ENCODE measurements at regions not wholly inside any gene's neighbourhood (a gene's known extent, or its start where the extent isn't known, plus 50 kb on each side); places are given as distances from the start of the nearest gene placed in this dataset.

GRCh38 chr2:15721411-15722067 lies 129.9 kb downstream of the DDX1 start:
- DNase-seq (ENCODE audit: extremely low spot score) = no peak
- TF ChIP-seq CTCF (IDR thresholded peaks at IDR 0.05) (no peak), EP300 (IDR thresholded peaks at IDR 0.05) (no peak), POLR2AphosphoS5 (IDR thresholded peaks at IDR 0.05) (no peak), POLR2A (IDR thresholded peaks at IDR 0.05; ENCODE audit: low read depth) (no peak)
- Histone ChIP-seq H3K4me3 (no peak overlapping the region), H3K9me3 (no peaks in the 10 kb centered on the region), H3K4me1 (no peaks in the 10 kb centered on the region), H3K27ac (replicated peaks in 1 of 4) (no peak overlapping the region), H3K27me3 (no peaks in the 10 kb centered on the region), H3K36me3 (no peaks in the 10 kb centered on the region)
- whole genome bisulfite sequencing = 82% methylated on average over 8 of the region's 10 CpGs
- intact Hi-C loops (cut with DNase I) = no loop called here

- Histone ChIP-seq H3K36me3 (no peaks in the 10 kb centered on the region), H3K27me3 (no peaks in the 10 kb centered on the region), H3K9me3 (no peaks in the 10 kb centered on the region), H3K4me3 (no peak overlapping the region), H3K4me1 (no peaks in the 10 kb centered on the region), H3K27ac (replicated peaks in 1 of 4) (no peak overlapping the region)
- intact Hi-C loops (cut with DNase I) = no loop called here
- TF ChIP-seq POLR2AphosphoS5 (IDR thresholded peaks at IDR 0.05) = no peak
- TF ChIP-seq CTCF (IDR thresholded peaks at IDR 0.05) = no peak
- no peak for TF ChIP-seq POLR2A (IDR thresholded peaks at IDR 0.05; ENCODE audit: low read depth)
- TF ChIP-seq EP300 (IDR thresholded peaks at IDR 0.05) = no peak
- WGBS = 90% methylated on average over 3 of the region's 3 CpGs
- no peak for DNase-seq (ENCODE audit: extremely low spot score)
Measured at GRCh38 chr2:15722980-15723379, 131.3 kb downstream of the DDX1 start.

GRCh38 chr2:15724235-15724634 lies 132.6 kb downstream of the DDX1 start:
- Histone ChIP-seq H3K27me3 (no peaks in the 10 kb centered on the region), H3K4me3 (no peak overlapping the region), H3K27ac (replicated peaks in 1 of 4) (no peak overlapping the region), H3K4me1 (no peaks in the 10 kb centered on the region), H3K36me3 (no peaks in the 10 kb centered on the region), H3K9me3 (no peaks in the 10 kb centered on the region)
- TF ChIP-seq EP300 (IDR thresholded peaks at IDR 0.05) = no peak
- TF ChIP-seq POLR2A (IDR thresholded peaks at IDR 0.05; ENCODE audit: low read depth) = no peak
- TF ChIP-seq POLR2AphosphoS5 (IDR thresholded peaks at IDR 0.05) = no peak
- no peak for TF ChIP-seq CTCF (IDR thresholded peaks at IDR 0.05)
- DNase-seq (ENCODE audit: extremely low spot score) = no peak
- intact Hi-C loops (cut with DNase I) = no loop called here
- WGBS = 93% methylated on average over 6 of the region's 6 CpGs

- Histone ChIP-seq H3K27ac (replicated peaks in 1 of 4) (no peak overlapping the region), H3K9me3 (no peaks in the 10 kb centered on the region), H3K4me1 (peaks cover 4 to 7% (median 6%) of the 10 kb centered on the region in 4 donors), H3K4me3 (no peak overlapping the region), H3K36me3 (no peaks in the 10 kb centered on the region), H3K27me3 (no peaks in the 10 kb centered on the region)
- intact Hi-C loops (cut with DNase I) = no loop called here
- no peak for DNase-seq (ENCODE audit: extremely low spot score)
- TF ChIP-seq CTCF (IDR thresholded peaks at IDR 0.05) (no peak), POLR2A (IDR thresholded peaks at IDR 0.05; ENCODE audit: low read depth) (no peak), EP300 (IDR thresholded peaks at IDR 0.05) (no peak), POLR2AphosphoS5 (IDR thresholded peaks at IDR 0.05) (no peak)
- WGBS = 91% methylated on average over 11 of the region's 13 CpGs
Measured at GRCh38 chr2:15725101-15725781, 133.6 kb downstream of the DDX1 start.

Measured in esophagus muscularis mucosa (tissue), 4 donors.